ENCODE measurements at regions not wholly inside any gene's neighbourhood (a gene's known extent, or its start where the extent isn't known, plus 50 kb on each side); places are given as distances from the start of the nearest gene placed in this dataset.

GRCh38 chr11:44510372-44510771 is 55.1 kb upstream of the CD82 start:
- TF ChIP-seq POLR2A (IDR thresholded peaks at IDR 0.05) = no peak
- no peak for TF ChIP-seq CTCF (IDR thresholded peaks at IDR 0.05)
- no peak for TF ChIP-seq EP300 (IDR thresholded peaks at IDR 0.05)
- WGBS, 3 donors = 85 to 87% (median 85%) methylated on average over 11 of the region's 11 CpGs

GRCh38 chr11:44512818-44513217 is 52.6 kb upstream of the CD82 start:
- H3K27me3 ChIP-seq = no peaks in the 10 kb centered on the region
- intact Hi-C loops (cut with DNase I) = no loop called here
- H3K4me1 ChIP-seq (ENCODE audit: insufficient read depth) = no peaks in the 10 kb centered on the region
- no peak overlapping the region for H3K4me3 ChIP-seq
- no peaks in the 10 kb centered on the region for H3K36me3 ChIP-seq
- H3K27ac ChIP-seq = no peak overlapping the region
- no peaks in the 10 kb centered on the region for H3K9me3 ChIP-seq
- 61 to 71% (median 61%) methylated on average over 12 of the region's 12 CpGs for WGBS, 3 donors
- no peak for DNase-seq
- TF ChIP-seq EP300 (IDR thresholded peaks at IDR 0.05) (no peak), CTCF (IDR thresholded peaks at IDR 0.05) (no peak), POLR2A (IDR thresholded peaks at IDR 0.05) (no peak)

More at GRCh38 chr11:44510372-44510771, 55.1 kb upstream of the CD82 start:
- no peak for DNase-seq
- intact Hi-C loops (cut with DNase I) = no loop called here
- H3K4me1 ChIP-seq (ENCODE audit: insufficient read depth) = no peaks in the 10 kb centered on the region
- no peaks in the 10 kb centered on the region for H3K27me3 ChIP-seq
- no peak overlapping the region for H3K27ac ChIP-seq
- no peaks in the 10 kb centered on the region for H3K9me3 ChIP-seq
- H3K36me3 ChIP-seq = no peaks in the 10 kb centered on the region
- H3K4me3 ChIP-seq = no peak overlapping the region

- 82 to 92% (median 88%) methylated on average over 2 of the region's 2 CpGs for WGBS, 3 donors
- no peak for DNase-seq
- no peak overlapping the region for H3K27ac ChIP-seq
- H3K36me3 ChIP-seq = no peaks in the 10 kb centered on the region
- intact Hi-C loops (cut with DNase I) = no loop called here
- no peaks in the 10 kb centered on the region for H3K27me3 ChIP-seq
- TF ChIP-seq CTCF (IDR thresholded peaks at IDR 0.05) (no peak), EP300 (IDR thresholded peaks at IDR 0.05) (no peak), POLR2A (IDR thresholded peaks at IDR 0.05) (no peak)
- H3K4me1 ChIP-seq (ENCODE audit: insufficient read depth) = no peaks in the 10 kb centered on the region
- H3K4me3 ChIP-seq = no peak overlapping the region
- H3K9me3 ChIP-seq = no peaks in the 10 kb centered on the region
Measured at GRCh38 chr11:44515048-44515447, 50.4 kb upstream of the CD82 start.

Measured in ovary (tissue), 7 donors.